ENCODE measurements at regions not wholly inside any gene's neighbourhood (a gene's known extent, or its start where the extent isn't known, plus 50 kb on each side); places are given as distances from the start of the nearest gene placed in this dataset.

GRCh38 chr1:53405737-53406136 lies 53.5 kb upstream of the DMRTB1 start:
- no peak overlapping the region for H3K4me3 ChIP-seq (ENCODE audit: low read depth, low read length)
- TF ChIP-seq CTCF (IDR thresholded peaks at IDR 0.05; ENCODE audit: insufficient read depth, low read depth, low read length) = no peak
- DNase-seq (ENCODE audit: low read depth) = no peak

DNA sequence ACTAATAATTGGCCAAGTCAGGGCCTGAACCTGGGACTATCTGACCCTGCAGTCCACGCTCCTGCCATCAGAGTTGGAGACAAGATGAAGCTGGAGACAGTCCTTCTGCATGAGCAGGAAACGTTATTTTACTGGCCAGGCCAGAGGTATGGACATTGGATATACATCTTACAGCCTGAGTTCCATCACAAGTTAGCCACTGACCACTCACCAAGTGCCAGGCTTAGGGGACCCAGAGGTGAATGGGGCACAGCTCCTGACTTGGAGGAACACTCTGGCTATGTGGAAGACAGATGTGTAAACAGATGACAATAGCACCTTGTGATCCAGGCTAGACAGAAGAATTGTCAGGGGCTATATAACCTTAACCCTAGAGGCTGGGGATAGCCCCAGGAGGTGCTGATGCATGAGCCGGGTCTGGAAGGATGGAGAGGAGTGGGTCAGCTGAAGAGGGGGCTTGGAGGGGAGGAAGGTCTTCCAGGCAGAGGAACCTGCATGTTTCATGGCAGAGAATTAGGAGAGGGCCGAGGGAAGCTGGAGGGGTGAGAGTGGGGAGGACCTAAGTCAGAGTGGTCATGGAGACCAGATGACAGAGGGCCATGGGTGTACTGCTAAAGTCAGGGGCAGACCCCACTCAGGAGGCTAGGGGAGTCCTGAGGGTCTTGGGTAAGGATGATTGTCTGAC lies 52.5 kb upstream of the DMRTB1 start:
- DNase-seq (ENCODE audit: low read depth) = no peak
- no peak for TF ChIP-seq CTCF (IDR thresholded peaks at IDR 0.05; ENCODE audit: insufficient read depth, low read depth, low read length)
- H3K4me3 ChIP-seq (ENCODE audit: low read depth, low read length) = no peak overlapping the region

DNA sequence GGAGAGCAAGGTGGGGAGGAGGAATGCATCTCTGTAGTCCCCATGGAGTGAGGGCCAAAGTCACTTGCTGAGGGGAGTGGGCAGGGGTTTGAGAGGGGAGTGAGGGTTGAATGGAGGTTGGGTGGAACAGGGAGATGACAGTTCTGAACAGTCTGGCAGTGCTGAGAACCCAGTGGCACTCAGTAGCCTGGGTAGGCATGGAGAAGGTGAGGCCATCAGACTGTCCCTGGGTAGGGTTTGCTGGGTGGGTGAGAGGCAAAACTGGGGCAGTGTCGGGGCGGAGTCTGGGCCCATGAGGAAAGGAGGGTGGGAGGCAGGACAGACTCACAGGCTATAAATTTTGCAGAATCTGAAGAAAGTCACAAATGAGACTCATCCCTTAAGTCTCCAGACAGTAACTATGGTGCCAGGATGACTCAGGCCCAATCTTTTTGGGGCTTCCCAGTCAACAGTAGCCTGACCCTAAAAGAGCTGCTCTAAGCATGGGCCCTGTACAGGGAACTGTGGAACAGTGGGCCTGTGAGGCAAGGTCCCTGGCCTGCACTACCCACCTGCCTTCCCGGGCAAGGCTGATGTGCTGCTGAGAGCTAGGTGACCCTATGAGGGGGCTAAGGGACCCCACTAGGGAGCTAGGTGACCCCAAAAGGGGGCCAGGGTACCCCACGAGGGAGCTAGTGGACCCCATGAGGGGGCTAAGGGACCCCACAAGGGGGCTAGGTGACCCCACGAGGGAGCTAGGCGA lies 51.0 kb upstream of the DMRTB1 start:
- no peak for TF ChIP-seq CTCF (IDR thresholded peaks at IDR 0.05; ENCODE audit: insufficient read depth, low read depth, low read length)
- H3K4me3 ChIP-seq (ENCODE audit: low read depth, low read length) = no peak overlapping the region
- no peak for DNase-seq (ENCODE audit: low read depth)

- TF ChIP-seq CTCF (IDR thresholded peaks at IDR 0.05; ENCODE audit: insufficient read depth, low read depth, low read length) = no peak
- no peak overlapping the region for H3K4me3 ChIP-seq (ENCODE audit: low read depth, low read length)
- no peak for DNase-seq (ENCODE audit: low read depth)
These were observed 50.5 kb upstream of the DMRTB1 start for GRCh38 chr1:53408755-53409129.

DNA sequence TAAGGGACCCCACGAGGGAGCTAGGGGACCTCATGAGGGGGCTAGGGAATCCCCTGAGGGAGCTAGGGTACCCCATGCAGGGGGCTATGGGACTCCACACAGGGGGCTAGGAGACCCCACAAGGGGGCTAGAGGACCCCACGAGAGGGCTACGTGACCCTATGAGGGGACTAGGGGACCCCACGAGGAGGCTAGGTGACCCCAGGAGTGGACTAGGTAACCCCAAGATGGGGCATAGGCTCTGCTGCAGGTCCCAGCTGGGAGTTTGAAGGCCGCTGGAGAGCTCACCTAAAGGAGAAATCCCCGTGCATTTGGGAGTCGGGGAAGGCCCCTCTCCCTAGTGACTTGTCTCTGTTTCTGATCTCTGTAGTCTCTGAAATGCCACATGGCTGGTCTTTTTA lies 50.0 kb upstream of the DMRTB1 start:
- DNase-seq (ENCODE audit: low read depth) = no peak
- H3K4me3 ChIP-seq (ENCODE audit: low read depth, low read length) = no peak overlapping the region
- TF ChIP-seq CTCF (IDR thresholded peaks at IDR 0.05; ENCODE audit: insufficient read depth, low read depth, low read length) = no peak
